Calu3 (cell line): ENCODE measurements at regions not wholly inside any gene's neighbourhood (a gene's known extent, or its start where the extent isn't known, plus 50 kb on each side); places are given as distances from the start of the nearest gene placed in this dataset.

Source experiments
- BruUV-seq: library from RNA; stranded (reverse); fragments of 400-500 nt; replicated peaks from 2 replicates; lab custom pipeline; 2021; lab: Mats Ljungman, UMichigan
- CTCF ChIA-PET: fragments of 300-600 bp; sonication (Branson Sonifier 250); formaldehyde crosslinking; loops from one replicate; lab custom pipeline; 2022; ENCODE audit warnings: antibody characterized with exemption; lab: Charles Lee
- DNase-seq: peaks from one replicate; pipeline ENCODE4 v3.0.0; 2022
- H3K27ac Mint-ChIP-seq: one replicate; pipeline ENCODE4 v1.8.0; 2022; ENCODE audit warnings: mixed read lengths; ENCODE audit not compliant: unreplicated experiment
- H3K27me3 Mint-ChIP-seq: one replicate; pipeline ENCODE4 v1.8.0; 2022; ENCODE audit warnings: mixed read lengths; ENCODE audit not compliant: unreplicated experiment
- H3K36me3 Mint-ChIP-seq: one replicate; pipeline ENCODE4 v1.8.0; 2022; ENCODE audit warnings: mild to moderate bottlenecking, moderate library complexity, mixed read lengths; ENCODE audit not compliant: insufficient read depth, unreplicated experiment
- H3K4me1 Mint-ChIP-seq: one replicate; pipeline ENCODE4 v1.8.0; 2022; ENCODE audit warnings: mild to moderate bottlenecking, low read depth, mixed read lengths; ENCODE audit not compliant: unreplicated experiment
- H3K4me3 Mint-ChIP-seq: one replicate; pipeline ENCODE4 v1.8.0; 2022; ENCODE audit warnings: mild to moderate bottlenecking, low read depth, moderate library complexity, mixed read lengths; ENCODE audit not compliant: unreplicated experiment
- H3K9me3 Mint-ChIP-seq: one replicate; pipeline ENCODE4 v1.8.0; 2022; ENCODE audit warnings: low read depth, mixed read lengths; ENCODE audit not compliant: unreplicated experiment
- CTCF ChIP-seq: fragments of 200-600 bp; IDR thresholded peaks from one replicate; pipeline ENCODE4 v1.8.0; 2022; ENCODE audit warnings: antibody characterized with exemption; ENCODE audit not compliant: unreplicated experiment
- intact Hi-C: fragments of 100-400 bp; cut with micrococcal nuclease; formaldehyde crosslinking; loops from one replicate; pipeline ENCODE4 v1.10.0; 2022; ENCODE audit not compliant: unreplicated experiment

GRCh38 chr13:69633044-69633443, 474.6 kb upstream of the ATXN8OS start:
- H3K36me3 Mint-ChIP-seq: no peaks in the 10 kb centered on the region
- no peaks in the 10 kb centered on the region for H3K4me1 Mint-ChIP-seq
- no peak for TF ChIP-seq CTCF
- intact Hi-C loops: no loop called here
- no peak overlapping the region for H3K27ac Mint-ChIP-seq
- DNase-seq: no peak
- H3K27me3 Mint-ChIP-seq: no peaks in the 10 kb centered on the region
- H3K9me3 Mint-ChIP-seq: no peaks in the 10 kb centered on the region
- CTCF ChIA-PET: no interaction called here
- BruUV-seq: no TSS peak
- H3K4me3 Mint-ChIP-seq: no peak overlapping the region

- Mint-ChIP-seq H3K9me3 (no peaks in the 10 kb centered on the region), H3K4me1 (no peaks in the 10 kb centered on the region), H3K4me3 (no peak overlapping the region), H3K27ac (no peak overlapping the region), H3K27me3 (no peaks in the 10 kb centered on the region), H3K36me3 (no peaks in the 10 kb centered on the region)
- DNase-seq: no peak
- BruUV-seq: no TSS peak
- no peak for TF ChIP-seq CTCF
- intact Hi-C loops: no loop called here
- CTCF ChIA-PET: no interaction called here
Measured at GRCh38 chr13:69623973-69624372, 483.7 kb upstream of the ATXN8OS start.

- Mint-ChIP-seq H3K27me3 (no peaks in the 10 kb centered on the region), H3K27ac (no peak overlapping the region), H3K9me3 (no peaks in the 10 kb centered on the region), H3K36me3 (no peaks in the 10 kb centered on the region), H3K4me1 (no peaks in the 10 kb centered on the region), H3K4me3 (no peak overlapping the region)
- intact Hi-C loops: no loop called here
- no peak for TF ChIP-seq CTCF
- no peak for DNase-seq
- CTCF ChIA-PET: no interaction called here
- no TSS peak for BruUV-seq
Measured at GRCh38 chr13:69619651-69620050, 488.0 kb upstream of the ATXN8OS start.

GRCh38 chr13:69618838-69619237, 488.8 kb upstream of the ATXN8OS start:
- no TSS peak for BruUV-seq
- Mint-ChIP-seq H3K4me3 (no peak overlapping the region), H3K36me3 (no peaks in the 10 kb centered on the region), H3K4me1 (no peaks in the 10 kb centered on the region), H3K9me3 (no peaks in the 10 kb centered on the region), H3K27me3 (no peaks in the 10 kb centered on the region), H3K27ac (no peak overlapping the region)
- intact Hi-C loops: no loop called here
- no peak for TF ChIP-seq CTCF
- no peak for DNase-seq
- CTCF ChIA-PET: no interaction called here

GRCh38 chr13:69618393-69618792, 489.2 kb upstream of the ATXN8OS start:
- no peak for DNase-seq
- TF ChIP-seq CTCF: no peak
- Mint-ChIP-seq H3K9me3 (no peaks in the 10 kb centered on the region), H3K36me3 (no peaks in the 10 kb centered on the region), H3K4me3 (no peak overlapping the region), H3K27me3 (no peaks in the 10 kb centered on the region), H3K27ac (no peak overlapping the region), H3K4me1 (no peaks in the 10 kb centered on the region)
- CTCF ChIA-PET: no interaction called here
- intact Hi-C loops: no loop called here
- BruUV-seq: no TSS peak
